ENCODE measurements at regions not wholly inside any gene's neighbourhood (a gene's known extent, or its start where the extent isn't known, plus 50 kb on each side); places are given as distances from the start of the nearest gene placed in this dataset.

DNA sequence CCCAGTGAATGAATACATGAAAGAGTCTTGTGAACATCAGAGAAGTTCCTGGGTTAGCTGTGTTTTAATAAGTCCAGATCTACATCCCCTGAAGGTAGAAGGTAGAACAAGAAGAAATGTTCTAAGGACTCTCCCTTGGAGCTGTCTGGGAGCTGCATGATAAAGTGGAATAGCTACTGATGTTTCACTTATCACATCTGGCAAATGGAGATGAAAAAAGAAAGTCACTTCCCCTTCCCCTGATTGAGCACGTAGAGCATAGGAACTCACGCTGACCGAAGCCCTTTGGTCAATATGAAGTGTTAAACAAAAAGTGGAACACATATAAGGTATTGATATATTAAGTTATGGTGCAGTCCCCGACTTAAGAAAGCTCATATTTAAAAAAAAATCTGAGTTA, 53.2 kb upstream of the PARP1 start:
- no peak for DNase-seq

DNA sequence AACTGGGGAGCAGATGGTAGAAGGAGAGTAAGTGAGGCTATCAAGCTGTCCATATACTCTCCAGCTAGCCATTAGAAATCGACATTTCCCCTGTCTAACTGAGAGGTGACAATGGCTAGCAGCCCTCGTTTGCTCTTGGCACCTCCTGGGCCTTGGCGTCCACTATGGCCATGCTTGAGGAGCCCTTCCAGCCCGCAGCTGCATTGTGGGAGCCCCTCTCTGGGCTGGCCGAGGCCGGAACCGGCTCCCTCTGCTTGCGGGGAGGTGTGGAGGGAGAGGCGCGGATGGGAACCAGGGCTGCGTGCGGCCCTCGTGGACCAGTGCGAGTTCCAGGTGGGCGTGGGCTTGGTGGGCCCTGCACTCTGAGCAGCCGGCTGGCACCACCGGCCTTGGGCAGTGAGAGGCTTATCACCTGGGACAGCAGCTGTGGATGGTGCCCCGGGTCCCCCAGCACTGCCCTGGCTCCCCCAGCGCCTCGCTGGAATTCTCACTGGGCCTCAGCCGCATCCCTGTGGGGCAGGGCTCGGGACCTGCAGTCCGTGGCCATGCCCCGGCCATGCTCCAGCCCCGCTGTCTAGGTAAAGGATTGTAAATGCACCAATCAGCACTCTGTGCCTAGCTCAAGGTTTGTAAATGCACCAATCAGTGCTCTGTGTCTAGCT, 56.2 kb upstream of the PARP1 start:
- DNase-seq: no peak

DNA sequence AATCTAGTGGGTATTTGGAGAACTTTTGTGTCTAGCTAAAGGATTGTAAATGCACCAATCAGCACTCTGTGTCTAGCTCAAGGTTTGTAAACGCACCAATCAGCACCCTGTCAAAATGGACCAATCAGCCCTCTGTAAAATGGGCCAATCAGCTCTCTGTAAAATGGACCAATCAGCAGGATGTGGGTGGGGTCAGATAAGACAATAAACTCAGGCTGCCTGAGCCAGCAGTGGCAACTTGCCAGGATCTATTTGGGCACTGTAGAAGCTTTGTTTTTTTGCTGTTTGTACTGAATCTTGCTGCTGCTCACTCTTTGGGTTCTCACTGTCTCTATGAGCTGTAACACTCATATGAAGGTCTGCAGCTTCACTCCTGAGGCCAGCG, 56.7 kb upstream of the PARP1 start:
- peak; percentile 45 for DNase-seq

DNA sequence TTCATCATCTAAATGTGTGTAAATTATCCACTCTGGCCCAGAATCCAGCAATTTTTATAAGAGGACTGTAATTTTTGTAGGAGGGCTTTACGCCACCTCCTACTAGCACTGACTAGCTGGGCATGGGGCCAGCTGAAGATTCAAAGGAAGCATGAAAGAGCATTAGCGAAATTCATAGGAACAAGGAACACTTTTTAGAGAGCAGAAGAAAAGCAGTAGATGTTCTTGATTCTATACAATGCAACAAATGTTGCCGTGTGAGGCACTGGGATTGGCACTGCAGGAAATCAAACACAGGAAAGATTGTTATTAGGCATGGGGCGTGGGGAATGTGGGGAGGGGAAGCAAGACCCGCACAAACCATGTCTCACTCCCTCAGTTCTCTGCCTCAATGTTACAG, 58.4 kb upstream of the PARP1 start:
- no peak for DNase-seq

DNA sequence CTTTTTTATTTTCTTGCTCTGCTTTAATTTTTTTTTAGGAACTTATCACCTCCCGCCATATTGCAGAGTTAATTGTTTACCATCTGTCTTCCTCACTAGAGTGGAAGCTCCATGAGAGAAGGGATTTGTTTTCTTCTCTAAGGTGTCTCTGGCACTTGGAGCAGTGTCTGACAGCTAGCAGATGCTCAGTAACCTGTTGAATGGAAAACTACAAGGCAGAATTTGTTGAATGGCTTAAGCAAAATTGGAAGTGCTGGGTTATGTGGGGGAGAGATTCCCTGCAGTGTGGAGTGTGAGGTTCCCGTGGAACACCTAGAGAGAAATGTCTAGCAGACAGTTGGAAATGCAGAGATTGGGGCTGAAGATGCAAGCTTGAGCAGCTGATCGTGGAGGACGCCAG, 59.5 kb upstream of the PARP1 start:
- DNase-seq: no peak

DNA sequence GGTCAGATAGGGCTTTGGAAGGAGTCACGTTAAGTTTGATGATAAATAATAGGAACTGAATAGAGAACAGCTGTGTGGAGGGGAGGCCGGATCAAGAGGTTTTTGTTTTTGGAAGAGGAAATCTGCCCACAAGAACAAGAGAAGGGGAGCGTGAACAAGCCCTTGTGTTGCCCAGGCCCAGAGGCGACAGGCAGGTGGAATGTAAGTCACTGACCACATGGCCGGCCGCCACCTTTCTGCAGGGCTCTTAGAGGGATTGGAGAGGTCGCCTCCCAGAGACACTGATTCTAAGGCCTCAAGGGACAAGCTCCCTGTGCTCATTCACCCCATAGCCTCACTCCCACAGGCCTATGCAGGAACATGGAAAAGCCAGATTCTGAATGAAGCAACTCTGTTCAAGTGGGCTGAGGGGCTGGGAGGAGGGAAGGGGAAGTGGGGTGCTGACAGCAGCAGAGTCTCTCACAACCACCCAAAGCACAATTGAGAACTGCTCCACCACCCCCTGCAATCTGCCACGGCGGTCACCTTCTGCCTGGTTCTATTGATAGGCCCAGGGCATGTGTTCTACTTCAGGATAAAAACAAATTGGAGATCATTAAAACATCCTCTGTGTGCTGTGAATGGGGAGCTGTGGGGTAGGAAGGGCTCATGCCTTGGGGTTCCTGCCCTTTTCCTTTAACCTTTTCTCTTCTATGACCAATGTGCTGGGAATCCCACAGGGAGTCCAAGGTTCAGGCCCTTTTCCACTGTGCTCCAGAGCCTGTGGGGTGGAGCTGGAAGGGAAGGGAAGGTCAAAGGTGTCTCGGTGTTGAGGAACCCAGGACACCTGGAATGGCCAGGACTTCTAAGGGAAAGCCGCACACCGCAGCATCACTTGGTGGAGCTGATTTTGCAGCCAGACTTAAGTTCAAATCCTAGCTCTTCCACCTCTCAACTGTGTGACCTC, 63.3 kb upstream of the PARP1 start:
- no peak for DNase-seq

DNA sequence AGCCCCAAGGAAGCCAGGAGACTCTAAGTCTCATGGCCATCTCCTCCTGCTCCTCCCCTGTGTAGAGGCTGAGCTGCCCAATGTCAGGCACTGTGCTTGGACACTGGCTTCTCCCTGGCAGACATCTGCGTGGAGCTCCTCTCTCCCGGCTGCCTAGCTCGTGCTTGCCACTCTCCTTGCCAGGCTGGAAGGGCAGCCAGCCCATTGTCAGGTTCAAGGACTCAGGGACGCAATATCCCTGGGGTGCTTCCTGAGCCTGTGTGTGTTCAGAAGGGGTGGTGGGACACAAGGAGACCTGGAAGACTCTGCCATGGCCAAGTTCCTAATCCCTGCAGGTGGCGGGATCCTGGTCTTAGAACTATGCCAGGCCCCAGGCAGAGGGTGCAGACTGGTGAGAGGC, 65.4 kb upstream of the PARP1 start:
- no peak for DNase-seq

DNA sequence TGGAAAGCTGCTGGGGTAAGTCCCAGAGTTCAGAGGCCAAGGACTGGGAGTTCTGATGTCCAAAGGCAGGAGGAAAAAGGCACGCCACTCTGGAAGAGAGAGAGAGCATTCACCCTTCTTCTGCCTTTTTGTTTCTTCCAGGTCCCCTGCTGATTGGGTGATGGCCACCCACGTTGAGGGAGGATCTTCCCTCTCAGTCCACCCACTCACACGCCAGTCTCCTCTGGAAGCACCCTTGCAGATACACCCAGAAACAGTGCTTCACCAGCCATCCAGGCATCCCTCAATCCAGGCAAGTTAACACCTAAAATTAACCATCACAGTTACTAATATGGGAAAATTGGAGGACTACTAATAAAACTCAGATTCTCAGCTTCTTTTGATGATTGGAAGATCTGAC, 66.1 kb upstream of the PARP1 start:
- no peak for DNase-seq

DNA sequence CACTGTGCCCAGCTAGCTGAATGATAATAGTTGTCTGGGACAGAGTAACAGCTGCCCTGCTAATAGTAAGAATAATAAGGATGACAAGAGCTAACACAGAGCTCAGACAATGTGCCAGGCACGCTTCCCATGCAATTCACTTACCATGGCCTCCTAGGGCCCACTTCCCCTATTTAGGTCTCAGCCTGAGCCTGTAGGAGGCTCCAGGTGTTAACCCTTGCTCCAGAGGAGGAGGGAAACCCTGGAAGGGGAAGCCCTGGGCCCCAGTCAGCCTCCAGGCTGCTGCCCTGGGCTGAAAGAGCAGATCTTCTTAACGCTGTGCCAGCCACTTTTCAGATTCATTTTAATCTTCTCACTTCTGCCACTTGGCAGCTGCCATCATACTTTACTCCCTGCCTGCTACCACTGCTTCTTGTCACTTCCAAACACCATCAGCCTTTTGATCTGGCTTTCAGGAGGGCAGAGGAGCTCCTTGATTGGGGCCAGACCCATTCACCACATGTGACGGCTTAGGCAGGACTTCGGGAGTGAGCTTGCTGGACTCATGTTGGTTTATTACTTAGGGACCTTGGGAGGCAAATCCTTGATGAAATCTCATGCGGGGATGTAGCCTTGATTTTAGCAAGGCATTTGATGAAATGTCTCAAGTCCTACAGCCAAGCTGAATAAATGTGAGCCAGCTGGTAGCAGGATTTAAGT, 66.7 kb upstream of the PARP1 start:
- no peak for DNase-seq

DNA sequence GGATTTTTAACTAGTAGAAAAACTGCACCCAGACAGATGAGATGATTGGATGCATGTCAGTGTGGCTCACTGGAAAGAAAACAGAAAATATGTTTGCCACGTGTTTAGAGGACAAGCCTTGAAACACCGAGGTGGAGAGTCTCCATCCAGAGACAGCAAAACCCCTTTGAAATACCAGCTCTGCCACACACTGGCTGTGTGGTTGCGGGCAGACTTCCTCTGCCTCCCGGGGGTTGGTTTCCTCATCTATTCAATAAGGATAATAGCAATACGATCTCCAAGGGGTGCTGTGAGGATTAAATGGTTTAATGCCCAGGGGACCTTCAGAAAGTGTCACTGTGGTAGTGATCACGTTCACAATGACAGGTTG, 67.2 kb upstream of the PARP1 start:
- DNase-seq: no peak

DNA sequence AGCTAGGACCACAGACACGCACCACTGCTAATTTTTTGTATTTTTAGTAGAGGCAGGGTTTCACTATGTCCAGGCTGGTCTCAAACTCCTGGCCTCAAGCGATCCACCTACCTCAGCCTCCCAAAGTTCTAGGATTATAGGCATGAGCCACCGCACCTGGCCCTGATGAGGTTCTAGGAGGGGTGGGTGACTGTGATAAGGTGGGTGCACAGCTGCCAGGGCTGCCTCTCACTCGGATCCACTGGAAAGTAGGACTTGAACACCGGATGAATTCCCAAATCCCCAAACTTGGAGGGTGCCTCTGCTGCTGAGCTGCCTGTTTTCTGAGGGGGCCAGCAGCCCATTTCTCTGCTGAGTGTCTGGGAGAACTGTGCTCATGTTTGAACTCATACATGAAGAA, 68.2 kb upstream of the PARP1 start:
- DNase-seq: no peak

DNA sequence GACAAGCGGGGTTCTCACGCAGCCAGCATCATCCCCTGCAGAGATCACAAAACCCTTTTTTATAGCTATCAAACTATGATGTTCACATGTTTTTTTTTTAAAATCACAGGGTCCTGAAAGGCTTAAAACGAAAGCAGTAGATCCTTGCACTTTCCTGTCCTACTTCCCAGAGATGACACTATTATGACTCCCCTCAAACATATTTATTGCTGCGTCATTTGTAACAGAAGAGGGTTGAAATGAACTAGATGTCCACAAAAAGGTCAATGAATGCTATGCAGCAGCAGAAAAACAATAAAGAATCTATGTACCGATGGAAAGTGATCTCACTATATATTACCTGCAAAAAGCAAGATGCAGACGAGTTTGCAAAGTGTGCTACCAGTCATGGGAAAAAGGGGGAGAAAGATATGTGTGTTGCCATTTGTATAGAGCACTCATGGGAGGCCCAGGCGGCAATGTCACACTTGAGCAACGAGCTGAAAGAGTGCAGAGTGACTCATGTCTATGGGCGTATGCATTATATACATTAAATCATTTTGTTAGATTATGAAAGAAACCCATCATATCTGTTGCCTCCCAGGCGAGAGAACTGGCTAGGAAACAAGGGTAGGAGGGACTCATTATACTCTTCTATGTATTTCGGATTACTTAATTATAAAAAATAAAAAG, 68.9 kb upstream of the PARP1 start:
- DNase-seq: no peak

DNA sequence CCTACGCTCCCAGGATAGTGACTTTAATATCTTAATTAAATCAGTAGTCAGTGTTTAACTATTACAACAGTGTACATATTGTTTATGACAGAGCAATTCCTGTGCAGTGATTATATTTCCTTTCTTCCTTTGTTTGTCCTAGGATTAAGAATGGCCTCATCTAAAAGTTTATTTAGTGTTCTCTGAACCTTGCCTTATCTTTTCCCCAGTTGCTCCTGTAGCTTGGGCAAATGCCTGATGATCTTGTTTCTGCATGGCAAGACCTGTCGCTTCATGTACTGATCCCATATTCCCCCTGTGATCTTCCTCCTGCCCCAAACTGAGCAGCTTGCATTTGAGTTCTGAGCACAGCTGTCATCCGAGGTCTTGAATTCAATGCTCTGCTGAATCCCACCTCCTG, 69.1 kb upstream of the STUM start:
- DNase-seq: peak; percentile 25

DNA sequence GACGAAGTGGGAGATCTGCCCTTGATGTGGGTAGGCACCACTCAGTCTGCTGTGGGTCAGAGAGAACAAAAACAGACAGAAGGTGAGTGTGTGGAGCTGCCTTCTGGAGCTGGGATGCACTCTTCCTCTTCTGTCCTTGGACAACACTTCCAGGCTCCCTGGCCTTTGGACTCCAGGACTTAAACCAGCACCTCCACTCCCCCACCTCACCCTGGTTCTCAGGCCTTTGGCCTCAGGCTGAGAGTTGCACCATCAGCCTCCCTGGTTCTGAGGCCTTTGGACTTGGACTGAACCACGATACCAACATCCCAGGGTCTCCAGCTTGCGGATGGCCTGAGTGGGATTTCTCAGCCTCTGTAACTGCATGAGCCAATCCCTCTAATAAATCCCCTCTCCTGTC, 68.1 kb upstream of the STUM start:
- DNase-seq: no peak

DNA sequence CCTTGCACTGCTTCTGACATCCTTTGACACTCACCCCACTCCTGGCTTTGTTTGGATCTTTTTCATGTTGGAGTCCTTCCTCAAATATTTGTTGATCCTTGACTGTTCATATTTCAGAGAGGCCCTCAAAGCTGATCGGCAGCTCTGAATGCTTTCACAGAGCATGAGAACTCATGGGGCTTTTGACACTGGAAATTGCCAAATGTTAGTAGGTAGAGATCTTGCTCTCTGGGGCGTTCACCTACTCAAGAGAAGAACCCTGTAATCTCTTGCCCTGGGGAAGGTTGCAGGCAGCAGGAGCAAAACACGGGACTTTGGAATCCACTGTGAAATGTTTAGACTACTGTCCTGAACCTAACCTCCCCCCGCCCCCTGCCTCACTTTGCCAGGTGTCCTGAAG, 67.4 kb upstream of the STUM start:
- DNase-seq: no peak

DNA sequence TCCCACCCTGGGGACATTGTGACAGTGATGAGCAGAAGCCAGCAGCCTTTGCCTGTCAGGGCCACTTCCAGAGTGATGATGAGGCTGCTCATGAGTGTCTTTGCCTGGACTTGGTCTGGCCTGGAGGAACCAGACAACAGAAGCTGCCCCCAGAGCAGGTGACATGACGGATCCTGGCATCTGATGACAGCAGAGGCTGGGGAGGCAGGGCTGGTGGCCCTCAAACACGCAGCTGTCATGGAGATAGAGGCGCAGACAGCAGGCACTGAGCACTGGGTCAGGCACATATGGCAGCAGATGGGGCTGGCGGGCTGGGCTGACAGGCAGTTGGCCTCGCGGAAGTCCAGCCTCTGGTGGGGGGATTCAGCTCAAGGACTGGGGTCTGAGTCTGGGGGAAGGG, 66.4 kb upstream of the STUM start:
- no peak for DNase-seq

DNA sequence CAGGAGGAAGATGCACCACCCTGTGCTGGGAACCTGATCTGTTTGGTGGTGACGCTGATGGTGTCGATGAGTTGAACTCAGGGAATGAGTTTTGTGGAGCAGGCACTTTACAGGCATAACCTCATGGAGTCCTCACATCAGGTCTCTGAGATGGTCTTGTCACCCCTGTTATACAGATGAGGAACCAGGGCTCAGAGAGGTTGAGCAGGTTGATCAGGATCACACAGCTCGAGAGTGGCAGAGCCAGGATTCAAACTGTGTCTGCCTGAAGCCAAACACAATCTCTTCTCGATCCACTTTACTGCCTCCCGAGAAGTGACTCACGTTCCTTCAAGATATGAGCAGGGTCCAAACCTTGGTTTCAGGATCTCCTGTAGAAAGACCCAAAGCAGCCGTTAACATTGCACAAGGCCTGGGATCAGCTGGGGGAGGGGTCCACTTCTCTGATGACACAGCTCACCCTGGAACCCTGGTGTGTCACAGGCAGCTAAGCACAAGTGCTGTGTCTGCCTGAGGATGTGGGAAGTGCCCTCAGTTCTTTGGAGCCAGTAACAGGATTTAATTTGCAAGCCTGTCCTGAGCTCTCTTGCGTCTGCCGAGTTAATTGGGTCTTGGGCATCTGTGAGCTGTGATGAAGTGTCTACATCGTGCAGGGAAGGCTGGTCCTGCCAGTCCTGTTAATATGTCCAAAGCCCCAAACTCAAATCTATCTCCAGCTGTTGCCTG, 65.4 kb upstream of the STUM start:
- DNase-seq: no peak

DNA sequence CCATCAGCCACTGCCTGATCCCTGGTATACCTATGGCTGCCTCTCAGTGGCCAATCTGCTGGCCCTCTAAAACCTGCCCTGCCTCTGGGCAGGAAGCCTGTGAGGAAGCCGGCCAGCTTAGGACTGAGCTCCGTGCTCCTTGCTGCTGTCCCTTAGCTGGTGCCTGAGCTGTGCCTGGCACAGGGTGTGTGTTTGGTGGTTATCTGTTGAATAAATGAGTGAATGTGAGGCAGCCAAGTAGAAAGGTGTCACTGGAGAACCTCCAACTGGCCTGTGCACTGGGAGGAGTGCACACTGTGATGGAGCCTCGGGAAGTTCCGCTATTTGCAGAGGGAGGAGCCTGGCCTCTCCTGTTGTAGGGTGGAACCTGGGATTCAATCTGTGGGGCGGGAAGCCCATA, 63.4 kb upstream of the STUM start:
- no peak for DNase-seq

DNA sequence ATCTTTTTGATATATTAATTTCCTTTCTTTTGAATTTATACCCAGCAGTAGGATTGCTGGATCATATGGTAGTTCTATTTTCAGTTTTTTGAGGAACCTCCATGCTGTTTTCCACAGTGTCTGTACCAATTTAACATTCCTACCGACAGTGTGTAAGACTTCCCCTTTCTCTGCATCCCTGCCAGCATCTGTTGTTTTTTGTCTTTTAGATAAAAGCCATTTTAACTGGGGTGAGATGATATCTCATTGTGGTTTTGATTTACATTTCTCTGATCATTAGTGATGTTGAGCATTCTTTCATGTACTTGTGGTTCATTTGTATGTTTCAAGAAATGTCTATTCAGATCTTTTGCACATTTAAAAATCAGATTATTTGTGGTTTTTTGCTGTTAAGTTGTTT, 62.4 kb upstream of the STUM start:
- DNase-seq: no peak

DNA sequence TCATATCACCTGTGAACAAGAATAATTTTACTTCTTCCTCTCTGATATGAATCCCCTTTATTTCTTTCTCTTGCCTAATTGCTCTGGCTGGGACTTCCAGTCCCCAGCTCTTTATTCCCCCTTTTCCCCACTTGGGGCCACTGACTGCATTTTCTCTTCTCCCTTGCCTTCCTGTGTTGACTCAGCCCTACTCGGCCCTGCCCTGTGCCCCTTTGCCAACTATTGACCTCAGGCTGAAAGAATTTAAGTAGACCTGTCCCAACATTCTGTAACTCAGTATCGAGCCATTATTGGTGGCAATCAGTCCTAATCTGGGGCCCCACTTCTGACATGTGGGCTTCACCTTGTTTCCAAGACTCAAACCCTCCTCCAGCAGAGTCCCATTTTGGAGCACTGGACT, 60.6 kb upstream of the STUM start:
- no peak for DNase-seq

DNA sequence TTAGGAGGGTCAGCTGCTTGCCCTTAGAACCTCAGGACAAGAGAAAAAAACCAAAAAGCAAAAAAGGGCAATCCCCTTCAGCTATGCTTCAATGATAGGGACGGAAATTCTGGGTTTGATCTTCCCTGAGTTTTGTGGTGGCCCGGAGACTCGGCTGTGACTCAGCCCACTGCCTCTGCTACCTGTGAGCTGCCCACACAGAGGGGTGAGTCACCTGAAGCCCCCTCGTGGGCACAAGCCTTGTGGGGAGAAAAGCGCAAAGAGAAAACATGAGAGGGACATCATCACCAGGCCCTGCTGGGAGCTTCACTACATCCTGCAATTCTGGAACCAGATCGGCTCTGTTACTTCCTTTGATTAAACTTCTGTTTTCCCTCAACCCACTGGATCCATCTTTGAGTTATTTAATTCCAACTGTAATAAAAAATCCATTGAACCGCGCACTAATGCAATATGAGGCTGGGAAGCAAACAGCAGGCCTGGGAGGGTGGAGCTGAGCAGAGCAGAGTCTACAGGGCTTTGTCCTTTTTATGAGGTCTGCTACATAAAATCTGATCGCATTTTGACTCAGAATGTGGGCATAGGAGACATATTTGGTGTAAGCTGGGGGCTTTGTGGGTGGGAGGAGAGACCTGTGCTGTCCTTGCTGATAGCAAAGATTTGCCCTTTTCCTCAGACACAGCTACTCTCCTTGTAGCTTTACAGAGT, 58.7 kb upstream of the STUM start:
- DNase-seq: no peak

DNA sequence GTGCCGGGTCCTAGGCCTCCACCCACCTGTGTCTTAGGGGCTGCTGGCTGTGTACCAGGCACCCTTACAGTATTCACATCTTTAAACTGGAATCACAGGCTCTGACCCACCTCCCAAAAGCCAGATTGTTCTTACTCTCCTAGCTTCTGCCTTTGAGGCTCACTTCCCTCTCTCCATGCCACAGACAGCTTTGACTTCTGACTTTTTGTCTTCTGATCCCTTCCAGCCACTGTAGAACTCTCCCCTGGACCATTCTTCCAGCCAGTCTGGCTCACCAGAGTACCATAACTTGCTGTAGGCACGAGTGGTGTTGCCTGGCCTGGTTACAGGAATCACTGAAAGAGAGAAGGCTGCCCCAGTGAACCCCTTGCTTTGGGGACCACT, 58.1 kb upstream of the STUM start:
- DNase-seq: no peak
